ENCODE measurements at regions not wholly inside any gene's neighbourhood (a gene's known extent, or its start where the extent isn't known, plus 50 kb on each side); places are given as distances from the start of the nearest gene placed in this dataset.

DNA sequence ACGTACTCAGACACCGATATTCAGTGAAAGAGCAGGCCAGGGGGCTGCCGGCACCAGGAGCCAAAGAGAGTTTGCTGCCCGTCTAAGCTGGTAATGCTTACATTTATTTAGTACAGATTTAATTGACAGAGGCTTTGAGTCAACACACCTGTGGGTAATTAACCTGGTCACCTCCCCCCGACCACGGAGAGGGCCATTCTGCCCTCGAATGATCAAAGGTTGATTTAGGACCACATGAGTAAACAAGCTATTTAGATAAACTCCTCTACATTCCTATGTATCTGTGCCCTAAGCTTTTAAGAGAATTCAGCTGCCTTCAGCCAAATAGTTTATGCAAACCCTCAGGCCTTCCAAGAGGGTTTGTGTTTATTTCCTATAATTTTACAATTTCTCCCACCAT is 164.8 kb downstream of the IPMK start:
- H3K36me3 ChIP-seq (ENCODE audit: control insufficient read depth, insufficient read depth, low read length), result no peaks in the 10 kb centered on the region
- BruUV-seq (replicated peaks), result no TSS peak
- ChIA-PET POLR2A (no interaction called here), CTCF (no interaction called here)
- ATAC-seq (no peak), DNase-seq (ENCODE audit: low read depth, low spot score) (no peak)
- intact Hi-C loops (cut with micrococcal nuclease; ENCODE audit: unreplicated experiment) (loop anchor here (10.0 kb wide), 1 partner anchor 58 kb away; no protein-coding TSS in a partner anchor), in situ Hi-C loops (cut with HindIII; ENCODE audit: low pct_unique_long_range_greater_than_20kb, low sequenced_read_pairs) (no loop called here)
- H3K9me3 ChIP-seq (ENCODE audit: control insufficient read depth, insufficient read depth, low read depth, low read length), result no peaks in the 10 kb centered on the region
- H3K4me3 ChIP-seq (ENCODE audit: low read depth in 2 of 2, low read length in 2 of 2), result no peak overlapping the region
- no peaks in the 10 kb centered on the region for H3K27me3 ChIP-seq (ENCODE audit: control insufficient read depth, insufficient read depth, low read length)
- TF ChIP-seq, protein P1, sequence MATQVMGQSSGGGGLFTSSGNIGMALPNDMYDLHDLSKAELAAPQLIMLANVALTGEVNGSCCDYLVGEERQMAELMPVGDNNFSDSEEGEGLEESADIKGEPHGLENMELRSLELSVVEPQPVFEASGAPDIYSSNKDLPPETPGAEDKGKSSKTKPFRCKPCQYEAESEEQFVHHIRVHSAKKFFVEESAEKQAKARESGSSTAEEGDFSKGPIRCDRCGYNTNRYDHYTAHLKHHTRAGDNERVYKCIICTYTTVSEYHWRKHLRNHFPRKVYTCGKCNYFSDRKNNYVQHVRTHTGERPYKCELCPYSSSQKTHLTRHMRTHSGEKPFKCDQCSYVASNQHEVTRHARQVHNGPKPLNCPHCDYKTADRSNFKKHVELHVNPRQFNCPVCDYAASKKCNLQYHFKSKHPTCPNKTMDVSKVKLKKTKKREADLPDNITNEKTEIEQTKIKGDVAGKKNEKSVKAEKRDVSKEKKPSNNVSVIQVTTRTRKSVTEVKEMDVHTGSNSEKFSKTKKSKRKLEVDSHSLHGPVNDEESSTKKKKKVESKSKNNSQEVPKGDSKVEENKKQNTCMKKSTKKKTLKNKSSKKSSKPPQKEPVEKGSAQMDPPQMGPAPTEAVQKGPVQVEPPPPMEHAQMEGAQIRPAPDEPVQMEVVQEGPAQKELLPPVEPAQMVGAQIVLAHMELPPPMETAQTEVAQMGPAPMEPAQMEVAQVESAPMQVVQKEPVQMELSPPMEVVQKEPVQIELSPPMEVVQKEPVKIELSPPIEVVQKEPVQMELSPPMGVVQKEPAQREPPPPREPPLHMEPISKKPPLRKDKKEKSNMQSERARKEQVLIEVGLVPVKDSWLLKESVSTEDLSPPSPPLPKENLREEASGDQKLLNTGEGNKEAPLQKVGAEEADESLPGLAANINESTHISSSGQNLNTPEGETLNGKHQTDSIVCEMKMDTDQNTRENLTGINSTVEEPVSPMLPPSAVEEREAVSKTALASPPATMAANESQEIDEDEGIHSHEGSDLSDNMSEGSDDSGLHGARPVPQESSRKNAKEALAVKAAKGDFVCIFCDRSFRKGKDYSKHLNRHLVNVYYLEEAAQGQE (IDR thresholded peaks at IDR 0.05; ENCODE audit: insufficient read depth in 1 of 2, low read depth in 2 of 2, low read length in 1 of 2), result no peak
- TF ChIP-seq SIN3A (IDR thresholded peaks at IDR 0.05; ENCODE audit: borderline replicate concordance, insufficient read depth, low read depth, low read length), result no peak
- no peak for TF ChIP-seq POLR2AphosphoS5 (IDR thresholded peaks at IDR 0.05; ENCODE audit: low read depth, low read length)
- TF ChIP-seq, protein P2, sequence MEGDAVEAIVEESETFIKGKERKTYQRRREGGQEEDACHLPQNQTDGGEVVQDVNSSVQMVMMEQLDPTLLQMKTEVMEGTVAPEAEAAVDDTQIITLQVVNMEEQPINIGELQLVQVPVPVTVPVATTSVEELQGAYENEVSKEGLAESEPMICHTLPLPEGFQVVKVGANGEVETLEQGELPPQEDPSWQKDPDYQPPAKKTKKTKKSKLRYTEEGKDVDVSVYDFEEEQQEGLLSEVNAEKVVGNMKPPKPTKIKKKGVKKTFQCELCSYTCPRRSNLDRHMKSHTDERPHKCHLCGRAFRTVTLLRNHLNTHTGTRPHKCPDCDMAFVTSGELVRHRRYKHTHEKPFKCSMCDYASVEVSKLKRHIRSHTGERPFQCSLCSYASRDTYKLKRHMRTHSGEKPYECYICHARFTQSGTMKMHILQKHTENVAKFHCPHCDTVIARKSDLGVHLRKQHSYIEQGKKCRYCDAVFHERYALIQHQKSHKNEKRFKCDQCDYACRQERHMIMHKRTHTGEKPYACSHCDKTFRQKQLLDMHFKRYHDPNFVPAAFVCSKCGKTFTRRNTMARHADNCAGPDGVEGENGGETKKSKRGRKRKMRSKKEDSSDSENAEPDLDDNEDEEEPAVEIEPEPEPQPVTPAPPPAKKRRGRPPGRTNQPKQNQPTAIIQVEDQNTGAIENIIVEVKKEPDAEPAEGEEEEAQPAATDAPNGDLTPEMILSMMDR (IDR thresholded peaks at IDR 0.05), result no peak
- TF ChIP-seq TCF7L2 (IDR thresholded peaks at IDR 0.05; ENCODE audit: low read depth, low read length), result no peak
- no peaks in the 10 kb centered on the region for H3K4me1 ChIP-seq (ENCODE audit: control insufficient read depth, insufficient read depth, low read length)
- H3K27ac ChIP-seq (ENCODE audit: low read length), result no peak overlapping the region

DNA sequence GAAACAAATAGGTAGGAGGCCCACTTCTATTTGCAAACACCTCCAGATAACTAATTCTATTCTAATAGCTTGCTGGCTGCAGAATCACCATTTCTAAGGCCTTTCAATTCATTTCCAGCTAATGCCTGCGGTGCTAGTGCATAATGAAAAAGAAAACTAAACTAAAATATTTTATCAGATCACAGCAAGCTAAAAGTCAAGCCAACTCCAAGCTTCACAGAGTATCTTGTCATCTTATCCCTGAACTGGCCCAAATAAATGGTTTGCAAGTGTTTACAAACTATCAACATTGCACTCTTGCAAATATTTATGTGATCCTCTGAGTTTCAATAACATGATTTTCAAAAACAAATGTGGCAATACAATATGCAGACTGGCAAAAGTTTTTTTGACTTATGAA is 166.0 kb downstream of the IPMK start:
- BruUV-seq (replicated peaks), result no TSS peak
- H3K27ac ChIP-seq (ENCODE audit: low read length), result no peak overlapping the region
- no peaks in the 10 kb centered on the region for H3K36me3 ChIP-seq (ENCODE audit: control insufficient read depth, insufficient read depth, low read length)
- no peak overlapping the region for H3K4me3 ChIP-seq (ENCODE audit: low read depth in 2 of 2, low read length in 2 of 2)
- ATAC-seq (no peak), DNase-seq (ENCODE audit: low read depth, low spot score) (no peak)
- TF ChIP-seq, protein P2 (IDR thresholded peaks at IDR 0.05), result no peak
- TF ChIP-seq, protein P1 (IDR thresholded peaks at IDR 0.05; ENCODE audit: insufficient read depth in 1 of 2, low read depth in 2 of 2, low read length in 1 of 2), result no peak
- TF ChIP-seq POLR2AphosphoS5 (IDR thresholded peaks at IDR 0.05; ENCODE audit: low read depth, low read length) (no peak), TCF7L2 (IDR thresholded peaks at IDR 0.05; ENCODE audit: low read depth, low read length) (no peak), SIN3A (IDR thresholded peaks at IDR 0.05; ENCODE audit: borderline replicate concordance, insufficient read depth, low read depth, low read length) (no peak)
- CTCF ChIA-PET, result no interaction called here
- intact Hi-C loops (cut with micrococcal nuclease; ENCODE audit: unreplicated experiment) (loop anchor here (10.0 kb wide), 1 partner anchor 57 kb away; no protein-coding TSS in a partner anchor), in situ Hi-C loops (cut with HindIII; ENCODE audit: low pct_unique_long_range_greater_than_20kb, low sequenced_read_pairs) (no loop called here)
- POLR2A ChIA-PET, result no interaction called here
- no peaks in the 10 kb centered on the region for H3K9me3 ChIP-seq (ENCODE audit: control insufficient read depth, insufficient read depth, low read depth, low read length)
- H3K4me1 ChIP-seq (ENCODE audit: control insufficient read depth, insufficient read depth, low read length), result no peaks in the 10 kb centered on the region
- no peaks in the 10 kb centered on the region for H3K27me3 ChIP-seq (ENCODE audit: control insufficient read depth, insufficient read depth, low read length)

Data from Panc1 (cell line).